Ammon's horn (tissue), 1 donor: ENCODE measurements at regions not wholly inside any gene's neighbourhood (a gene's known extent, or its start where the extent isn't known, plus 50 kb on each side); places are given as distances from the start of the nearest gene placed in this dataset.
"Not testable (repeated sequence)": the region's sequence is repeated elsewhere in the genome, so short reads cannot be mapped to it uniquely, and the experiment has no call there.

Experiments used
- DNase-seq: peaks from one replicate; pipeline ENCODE4 v3.0.0-alpha.2; 2016; ENCODE audit warnings: low spot score

GRCh38 chr1:232579958-232580941 lies 49.7 kb downstream of the SIPA1L2 start:
- no peak for DNase-seq

- no peak for DNase-seq
Measured at GRCh38 chr1:232579466-232579865, 50.5 kb downstream of the SIPA1L2 start.

GRCh38 chr1:232578651-232579195 lies 51.2 kb downstream of the SIPA1L2 start:
- DNase-seq = no peak

- no peak for DNase-seq
Measured at GRCh38 chr1:232577772-232578171, 52.2 kb downstream of the SIPA1L2 start.

GRCh38 chr1:232576537-232576936 lies 53.4 kb downstream of the SIPA1L2 start:
- DNase-seq = no peak

GRCh38 chr1:232575763-232576040 lies 54.2 kb downstream of the SIPA1L2 start:
- DNase-seq = no peak

- no peak for DNase-seq
Measured at GRCh38 chr1:232574889-232575762, 54.8 kb downstream of the SIPA1L2 start.

GRCh38 chr1:232574077-232574476 lies 55.9 kb downstream of the SIPA1L2 start:
- DNase-seq = no peak

- no peak for DNase-seq
Measured at GRCh38 chr1:232571523-232571922, 58.4 kb downstream of the SIPA1L2 start.

GRCh38 chr1:232570007-232570406 lies 59.9 kb downstream of the SIPA1L2 start:
- no peak for DNase-seq

- not testable (repeated sequence) for DNase-seq
Measured at GRCh38 chr1:232569554-232569921, 60.4 kb downstream of the SIPA1L2 start.

GRCh38 chr1:232568906-232569553 lies 60.9 kb downstream of the SIPA1L2 start:
- DNase-seq = no peak

GRCh38 chr1:232568331-232568852 lies 61.5 kb downstream of the SIPA1L2 start:
- no peak for DNase-seq

GRCh38 chr1:232566093-232566492 lies 63.8 kb downstream of the SIPA1L2 start:
- no peak for DNase-seq

- no peak for DNase-seq
Measured at GRCh38 chr1:232562855-232563510, 67.0 kb downstream of the SIPA1L2 start.

- DNase-seq = no peak
Measured at GRCh38 chr1:232561381-232561780, 68.6 kb downstream of the SIPA1L2 start.

GRCh38 chr1:232560940-232561339 lies 69.0 kb downstream of the SIPA1L2 start:
- DNase-seq = no peak

GRCh38 chr1:232558954-232559353 lies 71.0 kb downstream of the SIPA1L2 start:
- no peak for DNase-seq

- DNase-seq = no peak
Measured at GRCh38 chr1:232557502-232558191, 72.3 kb downstream of the SIPA1L2 start.

- DNase-seq = no peak
Measured at GRCh38 chr1:232557096-232557495, 72.8 kb downstream of the SIPA1L2 start.

GRCh38 chr1:232556351-232556750 lies 73.6 kb downstream of the SIPA1L2 start:
- no peak for DNase-seq
